PC-9 (cell line): ENCODE measurements at regions not wholly inside any gene's neighbourhood (a gene's known extent, or its start where the extent isn't known, plus 50 kb on each side); places are given as distances from the start of the nearest gene placed in this dataset.

Experiments
- CTCF ChIP-seq: fragments of 200-600 bp; sonication (generic); conservative IDR thresholded peaks from 2 replicates; pipeline ENCODE4 v1.6.1; 2017; ENCODE audit warnings: mixed run types, antibody characterized with exemption, mild to moderate bottlenecking, moderate library complexity
- EZH2 ChIP-seq: fragments of 200-600 bp; sonication (generic); IDR thresholded peaks from 2 replicates; pipeline ENCODE4 v1.8.0; 2017; ENCODE audit warnings: antibody characterized with exemption, low read depth

DNA sequence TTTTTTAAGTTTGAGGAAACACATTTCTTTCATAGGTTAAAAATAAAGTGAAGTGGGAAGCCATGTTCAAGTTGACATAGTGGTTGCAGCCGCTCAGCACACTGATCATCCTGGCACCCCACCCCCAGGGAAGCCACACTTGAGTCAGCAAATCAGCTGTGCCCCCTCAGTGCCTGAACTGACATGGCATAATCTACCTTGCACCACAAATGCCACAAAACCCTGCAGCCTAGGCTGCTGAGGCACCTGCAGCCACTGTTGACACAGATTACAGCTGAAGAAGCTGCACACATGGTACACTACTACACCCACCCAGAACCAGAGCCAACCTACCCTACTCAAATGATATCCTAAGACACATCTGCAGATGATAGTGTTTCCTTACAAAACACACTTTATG is 77.5 kb upstream of the RIMS1 start:
- TF ChIP-seq CTCF = no peak
- TF ChIP-seq EZH2 = no peak
